ENCODE measurements at regions not wholly inside any gene's neighbourhood (a gene's known extent, or its start where the extent isn't known, plus 50 kb on each side); places are given as distances from the start of the nearest gene placed in this dataset. TPM values are rescaled to one million over a fixed set of nuclear protein-coding genes. Genes with fewer than 3 reads are reported as not detected.

GRCh38 chr14:35236806-35237205 lies 55.4 kb upstream of the PSMA6 start:
- Histone ChIP-seq H3K27me3 (no peaks in the 10 kb centered on the region), H3K4me3 (no peak overlapping the region), H3K36me3 (replicated peaks in 1 of 2; ENCODE audit: insufficient read depth in 1 of 2, low read depth in 2 of 2) (no peaks in the 10 kb centered on the region), H3K4me1 (no peaks in the 10 kb centered on the region), H3K27ac (no peak overlapping the region), H3K9me3 (no peaks in the 10 kb centered on the region)
- 89 to 92% methylated on average over 2 of the region's 2 CpGs for WGBS, 2 donors
- intact Hi-C loops (cut with DNase I): no loop called here
- TF ChIP-seq POLR2A (IDR thresholded peaks at IDR 0.05) (no peak), CTCF (IDR thresholded peaks at IDR 0.05) (no peak)
- DNase-seq: no peak
- ATAC-seq: no peak

GRCh38 chr14:35240231-35240630 lies 52.0 kb upstream of the PSMA6 start:
- Histone ChIP-seq H3K27me3 (no peaks in the 10 kb centered on the region), H3K36me3 (replicated peaks in 1 of 2; ENCODE audit: insufficient read depth in 1 of 2, low read depth in 2 of 2) (no peaks in the 10 kb centered on the region), H3K4me3 (no peak overlapping the region), H3K9me3 (no peaks in the 10 kb centered on the region), H3K27ac (no peak overlapping the region), H3K4me1 (no peaks in the 10 kb centered on the region)
- intact Hi-C loops (cut with DNase I): no loop called here
- no peak for ATAC-seq
- no peak for TF ChIP-seq CTCF (IDR thresholded peaks at IDR 0.05)
- no peak for TF ChIP-seq POLR2A (IDR thresholded peaks at IDR 0.05)
- no peak for DNase-seq
- 64% methylated on average over 2 of the region's 2 CpGs for WGBS, 2 donors

Small RNA genes lying in the stretch of these regions (small RNA-seq; reads per million reads assigned to genes)
- gene MRPL57P8: not detected
